Urothelium cell line (cell line): ENCODE measurements at regions not wholly inside any gene's neighbourhood (a gene's known extent, or its start where the extent isn't known, plus 50 kb on each side); places are given as distances from the start of the nearest gene placed in this dataset.

Source experiments
- DNase-seq: peaks from one replicate; pipeline ENCODE4 v3.0.0; 2011; ENCODE audit warnings: low spot score, mixed read lengths
- FAIRE-seq: peaks from 2 replicates; lab custom pipeline; 2011; peaks lifted over from hg19 to GRCh38; lab: Jason Lieb, UNC

DNA sequence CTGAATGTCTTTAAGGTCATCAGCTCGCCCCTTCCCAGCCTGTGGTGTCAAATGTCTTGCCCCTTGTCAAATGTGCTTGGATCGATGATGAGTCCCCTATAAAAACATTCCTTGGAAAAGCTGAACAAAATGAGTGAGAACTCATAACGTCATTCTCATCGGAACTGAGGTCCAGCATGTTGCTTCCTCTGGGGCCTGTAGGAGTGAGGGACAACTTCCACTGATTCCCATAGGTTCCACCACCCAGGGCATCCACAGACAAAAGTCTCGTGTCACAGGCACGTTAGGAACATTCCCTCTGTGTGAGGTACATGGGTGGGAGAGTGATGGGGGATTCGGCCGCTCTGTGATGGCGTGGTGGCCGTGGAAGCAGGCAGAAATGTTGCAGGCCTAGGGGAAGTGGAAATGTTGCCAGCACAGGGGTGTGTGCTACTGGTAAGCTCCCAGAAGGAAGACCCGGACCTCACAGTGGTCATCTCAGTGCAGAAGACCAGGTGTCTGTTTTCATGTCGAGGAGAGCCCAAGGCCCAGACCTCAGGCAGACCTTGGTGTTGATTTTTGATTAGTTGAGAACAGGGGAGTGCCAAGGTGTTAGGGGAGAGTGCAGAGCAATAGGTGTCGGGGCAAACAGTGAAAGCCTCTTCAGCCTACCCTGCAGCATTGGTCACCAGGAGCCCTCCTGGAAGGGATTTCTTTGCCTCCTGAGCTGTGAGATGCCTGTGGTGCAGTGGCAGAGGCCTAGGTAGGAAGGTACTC is 96.8 kb downstream of the SNRPN start:
- DNase-seq (no peak), FAIRE-seq (no peak)

DNA sequence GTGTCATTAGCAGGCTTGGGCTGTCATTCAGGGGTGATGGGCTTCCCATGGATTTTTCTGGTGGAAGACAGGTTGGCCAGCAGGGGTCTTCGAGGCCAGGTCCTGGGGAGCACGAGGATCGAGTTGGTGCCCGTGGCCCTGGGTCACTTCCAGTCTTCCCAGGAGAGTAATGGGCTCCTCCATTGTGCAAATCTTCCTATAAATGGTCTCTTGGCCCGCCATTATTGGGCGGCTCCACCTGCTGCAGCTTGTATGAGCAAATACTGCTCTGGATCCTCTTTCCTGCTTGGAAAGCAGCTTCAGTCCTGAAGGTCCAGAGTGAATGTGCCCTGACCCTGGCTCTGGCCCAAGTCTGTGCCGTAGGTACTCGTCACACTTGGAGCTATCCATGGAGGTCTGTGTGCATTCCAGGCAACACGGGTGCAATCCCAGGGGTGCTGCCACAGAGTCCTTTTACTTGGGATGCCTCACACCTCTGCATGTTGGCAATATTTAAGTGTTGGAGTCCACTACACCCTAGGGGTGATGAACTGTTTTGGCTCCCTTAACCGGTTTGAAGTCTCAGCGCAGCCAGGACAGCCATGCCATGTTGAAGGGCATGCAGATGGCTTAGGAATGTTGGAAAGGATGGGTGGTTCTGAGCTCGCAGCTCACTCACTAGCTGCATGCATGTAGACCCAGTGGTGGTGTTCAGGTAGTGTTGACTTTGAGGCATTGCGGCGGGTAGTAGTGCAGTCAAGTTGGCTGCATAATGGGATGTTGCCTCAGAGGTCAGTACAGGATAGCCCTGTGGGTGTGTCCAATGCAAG is 97.6 kb downstream of the SNRPN start:
- DNase-seq (no peak), FAIRE-seq (no peak)

DNA sequence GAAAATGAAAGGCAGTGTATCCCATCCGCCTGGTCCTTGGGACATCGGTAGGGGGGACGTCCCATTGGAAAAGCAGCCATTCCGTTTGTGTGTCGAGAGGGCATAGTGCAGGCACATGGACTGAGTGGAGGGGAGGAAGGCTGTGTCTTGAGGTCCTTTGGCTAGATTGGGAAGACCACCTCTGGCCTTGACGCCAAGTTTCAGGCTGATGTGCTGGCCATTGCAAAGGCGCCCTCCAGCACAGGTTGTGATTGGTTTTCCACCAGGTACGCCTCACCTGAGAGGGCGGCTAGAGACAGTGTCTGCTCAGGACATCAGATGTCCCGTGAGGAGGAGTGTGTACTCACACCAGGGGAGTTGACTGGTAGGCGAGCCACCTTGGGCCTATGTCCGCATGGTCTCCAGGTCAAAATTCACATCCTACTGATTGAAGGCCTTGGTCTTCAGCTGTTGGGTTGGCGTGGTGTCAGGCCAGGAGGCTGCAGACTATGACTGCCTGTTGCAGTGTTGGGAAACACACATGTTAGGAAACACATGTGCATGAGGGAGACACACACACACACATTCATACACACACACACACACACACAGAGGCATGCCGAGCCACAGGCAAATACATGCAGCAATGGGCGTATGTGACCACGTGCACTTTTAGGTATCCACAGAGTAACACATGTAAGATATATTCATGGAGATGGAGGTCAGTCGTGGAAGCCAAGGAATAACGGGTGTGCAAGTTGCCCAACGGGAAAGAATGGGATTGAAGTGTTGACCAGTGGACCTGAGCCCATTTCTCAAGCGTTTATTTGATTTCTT is 98.4 kb downstream of the SNRPN start:
- DNase-seq: no peak
- no peak for FAIRE-seq

DNA sequence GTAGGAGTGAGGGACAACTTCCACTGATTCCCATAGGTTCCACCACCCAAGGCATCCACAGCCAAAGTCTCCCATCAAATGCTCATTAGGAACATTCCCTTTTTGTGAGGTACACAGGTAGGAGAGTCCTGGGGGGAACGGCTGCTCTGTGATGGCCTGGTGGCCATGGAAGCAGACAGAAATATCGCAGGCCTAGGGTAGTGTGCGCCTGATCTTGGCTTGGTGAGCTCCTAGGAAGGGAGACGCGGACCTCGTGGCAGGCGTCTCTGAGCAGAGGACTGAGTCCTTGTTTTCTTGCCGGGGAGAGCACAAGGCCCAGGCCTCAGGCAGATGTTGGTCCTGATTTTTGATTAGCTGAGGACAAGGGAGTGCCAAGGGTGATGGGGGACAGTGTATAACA is 99.5 kb downstream of the SNRPN start:
- DNase-seq (no peak), FAIRE-seq (no peak)

DNA sequence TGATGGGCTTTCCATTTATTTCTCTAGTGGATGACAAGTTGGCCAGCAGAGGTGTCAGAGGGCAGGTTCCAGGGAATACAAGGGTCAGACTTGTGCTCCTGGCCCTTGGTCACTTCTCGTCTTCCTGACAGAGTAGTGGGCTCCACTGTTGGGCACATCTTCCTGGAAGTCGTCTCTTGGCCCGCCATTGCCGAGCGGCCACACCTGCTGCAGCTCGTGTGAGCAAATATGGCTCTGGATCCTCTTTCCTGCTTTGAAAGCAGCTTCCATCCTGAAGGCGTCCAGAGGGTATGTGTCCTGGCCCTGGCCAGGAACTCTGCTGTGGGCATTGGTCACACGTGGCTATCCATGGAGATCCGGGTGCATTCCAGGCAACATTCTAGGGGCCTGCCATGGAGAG is 100.2 kb downstream of the SNRPN start:
- FAIRE-seq (no peak), DNase-seq (no peak)

DNA sequence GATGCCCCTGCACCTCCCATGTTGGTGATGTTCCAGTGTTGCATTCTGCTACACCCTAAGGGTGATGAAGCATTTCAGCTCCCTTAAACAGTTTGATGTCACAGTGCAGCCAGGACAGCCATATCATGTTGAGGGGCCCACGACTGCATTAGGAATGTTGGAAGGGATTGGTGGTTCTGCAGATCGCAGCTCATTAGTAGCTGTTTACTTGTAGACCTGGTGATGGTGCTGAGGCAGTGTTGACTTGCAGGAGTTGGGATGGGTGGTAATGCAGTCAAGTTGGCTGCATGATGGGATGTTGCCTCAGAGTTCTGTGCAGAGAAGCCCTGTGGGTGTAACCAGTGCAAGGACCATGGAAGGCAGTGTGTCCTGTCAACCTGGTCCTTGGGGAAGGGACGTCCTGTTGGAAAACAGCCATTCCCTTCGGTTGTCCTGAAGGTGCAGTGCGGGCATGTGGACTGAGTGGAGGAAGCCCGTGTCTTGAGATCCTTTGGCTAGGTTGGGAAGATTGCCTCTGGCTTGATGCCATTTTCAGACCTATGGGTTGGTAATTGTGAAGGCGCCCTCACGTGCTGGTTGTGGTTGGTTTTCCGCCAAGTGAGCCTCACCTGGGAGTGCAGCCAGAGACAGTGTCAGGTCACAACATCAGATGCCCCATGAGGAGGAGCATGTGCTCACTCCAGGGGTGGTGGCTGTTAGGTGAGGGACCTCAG is 100.7 kb downstream of the SNRPN start:
- no peak for DNase-seq
- no peak for FAIRE-seq

DNA sequence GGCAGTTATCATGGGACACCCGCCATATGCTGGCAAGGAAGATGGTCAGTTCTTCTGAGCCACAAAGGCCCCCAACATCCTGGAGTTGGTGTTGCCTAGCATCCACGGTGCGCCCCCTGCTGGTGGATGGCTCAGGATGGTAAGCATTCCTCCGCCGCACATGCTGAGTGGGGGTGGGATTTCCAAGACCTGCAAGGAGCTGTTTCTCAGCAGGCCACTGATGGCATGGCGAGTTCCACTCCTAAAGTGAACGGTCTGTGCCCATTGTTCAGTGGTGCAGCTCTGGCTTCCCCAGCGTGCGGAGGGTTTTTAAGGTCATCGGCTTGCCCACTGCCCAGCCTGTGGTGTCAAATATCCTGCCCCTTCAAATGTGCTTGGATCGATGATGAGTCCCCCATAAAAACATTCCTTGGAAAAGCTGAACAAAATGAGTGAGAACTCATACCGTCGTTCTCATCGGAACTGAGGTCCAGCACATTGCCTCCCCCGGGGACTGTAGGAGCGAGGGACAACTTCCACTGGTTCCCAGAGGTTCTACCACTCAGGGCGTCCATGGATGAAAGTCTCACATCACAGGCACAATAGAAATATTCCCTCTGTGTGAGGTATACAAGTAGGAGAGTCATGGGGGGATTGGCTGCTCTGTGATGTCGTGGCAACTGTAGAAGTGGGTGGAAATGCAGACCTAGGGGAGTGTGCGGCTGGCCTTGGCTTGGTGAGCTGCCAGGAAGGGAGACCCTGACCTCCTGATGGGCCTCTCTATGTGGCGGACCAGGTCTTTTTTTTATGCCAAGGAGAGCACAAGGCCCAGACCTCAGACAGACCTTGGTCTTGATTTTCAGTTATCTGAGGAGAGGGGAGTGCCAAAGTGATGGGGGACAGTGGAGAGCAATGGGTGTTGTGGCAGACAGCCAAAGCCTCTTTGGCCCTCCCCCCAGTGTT is 102.0 kb downstream of the SNRPN start:
- FAIRE-seq: no peak
- no peak for DNase-seq

DNA sequence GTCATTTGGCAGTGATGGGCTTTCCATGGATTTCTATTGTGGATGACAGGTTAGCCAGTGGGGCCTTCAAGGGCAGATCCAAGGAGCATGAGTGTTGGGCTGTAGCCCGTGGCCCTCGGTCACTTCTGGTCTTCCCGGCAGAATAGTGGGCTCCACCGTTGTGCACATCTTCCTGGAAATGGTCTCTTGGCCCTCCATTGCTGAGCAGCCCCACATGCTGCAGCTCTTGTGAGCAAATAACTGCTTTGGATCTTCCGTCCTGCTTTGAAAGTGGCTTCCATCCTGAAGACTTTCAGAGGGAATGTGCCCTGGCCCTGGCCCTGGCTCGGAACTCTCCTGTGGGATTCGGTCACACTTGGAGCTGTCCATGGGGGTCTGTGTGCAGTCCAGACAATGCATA is 102.8 kb downstream of the SNRPN start:
- DNase-seq (no peak), FAIRE-seq (no peak)

DNA sequence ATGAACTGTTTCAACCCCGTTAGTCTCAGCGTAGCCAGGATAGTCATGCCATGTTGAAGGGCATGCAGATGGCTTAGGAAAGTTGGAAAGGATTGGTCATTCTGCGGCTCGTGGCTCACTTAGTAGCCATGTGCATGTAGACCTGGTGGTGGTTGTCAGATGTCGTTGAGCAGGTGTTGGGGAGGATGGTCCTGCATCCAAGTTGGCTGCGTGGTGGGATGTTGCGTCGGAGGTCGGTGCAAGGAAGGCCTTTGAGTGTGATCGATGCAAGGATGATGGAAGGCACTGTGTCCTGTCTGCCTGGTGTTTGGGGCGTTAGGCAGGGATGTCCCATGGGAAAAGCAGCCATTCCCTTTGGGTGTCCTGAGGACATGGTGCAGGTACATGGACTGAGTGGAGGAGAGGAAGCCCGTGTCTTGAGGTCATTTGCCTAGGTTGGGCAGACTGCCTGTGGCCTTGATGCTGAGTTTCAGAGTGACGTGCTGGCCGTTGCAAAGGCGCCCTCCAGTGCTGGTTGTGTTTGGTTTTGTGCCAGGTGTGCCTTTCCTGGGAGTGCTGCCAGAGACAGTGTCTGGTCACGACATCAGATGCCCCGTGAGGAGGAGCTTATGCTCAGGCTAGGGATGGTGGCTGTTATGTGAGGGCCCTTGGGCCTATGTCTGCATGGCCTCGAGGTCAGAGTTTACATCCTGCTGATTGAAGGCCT is 103.4 kb downstream of the SNRPN start:
- FAIRE-seq: no peak

DNA sequence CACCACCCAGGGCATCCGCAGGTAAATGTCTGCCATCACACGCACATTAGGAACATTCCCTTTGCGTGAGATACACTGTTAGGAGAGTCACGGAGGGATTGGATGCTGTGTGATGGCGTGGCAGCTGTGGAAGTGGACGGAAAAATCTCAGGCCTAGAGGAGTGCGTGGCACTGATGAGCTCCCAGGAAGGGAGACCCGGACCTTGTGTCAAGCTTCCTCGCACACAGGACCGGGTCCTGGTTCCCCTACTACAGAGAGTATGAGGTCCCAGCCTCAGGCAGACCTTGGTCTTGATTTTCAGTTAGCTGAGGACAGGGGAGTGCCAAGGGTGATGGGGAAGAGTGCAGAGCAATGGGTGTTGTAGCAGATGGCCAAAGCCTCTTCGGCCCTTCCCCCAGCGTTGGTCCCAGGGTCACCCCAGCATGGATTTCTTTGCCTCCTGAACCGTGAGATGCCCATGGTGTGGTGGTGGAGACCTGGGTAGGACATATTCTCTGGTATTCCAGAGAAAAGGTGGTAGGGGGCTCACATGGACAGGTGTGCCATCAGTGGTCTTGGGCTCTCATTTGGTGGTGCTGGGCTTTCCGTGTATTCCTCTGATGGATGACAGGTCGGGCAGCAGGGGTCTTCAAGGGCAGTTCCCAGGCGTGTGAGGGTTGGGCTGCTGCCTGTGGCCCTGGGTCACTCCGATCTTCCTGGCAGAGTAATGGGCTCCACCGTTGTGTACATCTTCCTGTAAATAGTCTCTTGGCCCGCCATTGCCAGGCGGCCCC is 105.1 kb downstream of the SNRPN start:
- FAIRE-seq (no peak), DNase-seq (no peak)

More for the DNA sequence above, 103.4 kb downstream of the SNRPN start:
- no peak for DNase-seq

DNA sequence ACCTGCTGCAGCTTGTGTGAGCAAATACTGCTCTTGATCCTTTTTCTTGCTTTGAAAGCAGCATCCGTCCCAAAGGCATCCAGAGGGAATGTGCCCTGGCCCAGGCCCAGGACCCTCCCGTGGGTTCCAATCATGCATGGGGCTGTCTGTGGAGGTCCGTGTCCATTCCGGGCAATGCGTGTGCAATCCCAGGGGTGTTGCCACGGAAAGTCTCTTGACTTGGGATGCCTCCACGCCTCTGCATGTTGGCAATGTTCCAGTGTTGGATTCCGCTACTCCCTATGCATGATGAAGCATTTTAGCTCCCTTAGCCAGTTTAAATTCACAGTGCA is 105.7 kb downstream of the SNRPN start:
- FAIRE-seq (no peak), DNase-seq (no peak)

DNA sequence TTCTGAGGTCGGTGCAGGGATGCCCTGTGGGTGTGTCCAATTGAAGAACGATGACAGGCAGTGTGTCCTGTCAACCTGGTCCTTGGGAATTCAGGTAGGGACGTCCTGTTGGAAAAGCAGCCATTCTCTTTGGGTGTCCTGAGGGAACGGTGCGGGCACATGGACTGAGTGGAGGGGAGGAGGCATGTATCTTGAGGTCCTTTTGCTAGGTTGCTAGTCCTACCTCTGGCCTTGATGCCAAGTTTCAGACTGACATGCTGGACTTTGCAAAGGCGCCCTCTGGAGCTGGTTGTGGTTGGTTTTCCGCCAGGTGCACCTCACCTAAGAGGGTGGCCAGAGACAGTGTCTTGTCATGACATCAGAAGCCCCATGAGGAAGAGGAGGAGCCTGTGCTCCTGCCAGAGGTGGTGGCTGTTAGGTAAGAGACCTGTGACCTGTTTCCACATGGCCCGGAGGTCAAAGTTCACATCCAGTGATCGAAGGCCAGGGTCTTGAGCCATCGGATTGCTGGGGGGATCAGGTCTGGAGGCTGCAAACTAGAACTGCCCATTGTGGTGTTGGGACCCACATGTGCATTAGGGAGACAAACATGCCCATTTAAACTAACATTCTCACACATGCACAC is 106.3 kb downstream of the SNRPN start:
- DNase-seq: no peak
- FAIRE-seq: no peak

DNA sequence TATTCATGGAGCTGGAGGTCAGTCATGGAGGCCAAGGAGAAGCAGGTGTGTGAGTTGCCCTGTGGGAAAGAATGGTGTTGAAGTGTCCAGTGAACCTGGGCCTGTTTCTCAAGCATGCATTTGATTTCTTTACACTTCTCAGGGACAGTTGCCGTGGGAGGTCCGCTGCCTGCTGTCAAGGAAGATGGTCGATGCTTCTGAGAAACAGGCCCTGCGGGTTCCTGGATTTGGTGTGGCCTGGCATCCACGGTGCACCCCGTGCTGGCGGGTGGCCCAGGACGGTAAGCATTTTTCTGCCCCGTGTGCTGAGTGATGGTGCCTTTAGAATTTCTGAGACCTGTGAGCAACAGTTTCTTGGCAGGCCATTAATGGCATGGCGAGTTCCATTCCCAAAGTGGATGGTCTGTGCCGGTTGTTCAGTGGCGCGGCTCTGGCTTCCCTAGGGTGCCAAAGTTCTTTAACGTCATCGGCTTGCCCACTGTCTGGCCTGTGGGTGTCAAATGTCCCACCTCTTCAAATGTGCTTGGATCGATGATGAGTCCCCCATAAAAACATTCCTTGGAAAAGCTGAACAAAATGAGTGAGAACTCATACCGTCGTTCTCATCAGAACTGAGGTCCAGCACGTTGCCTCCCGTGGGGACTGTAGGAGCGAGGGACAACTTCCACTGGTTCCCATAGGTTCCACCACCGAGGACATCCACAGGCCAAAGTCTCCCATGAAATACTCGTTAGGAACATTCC is 107.2 kb downstream of the SNRPN start:
- DNase-seq (no peak), FAIRE-seq (no peak)

DNA sequence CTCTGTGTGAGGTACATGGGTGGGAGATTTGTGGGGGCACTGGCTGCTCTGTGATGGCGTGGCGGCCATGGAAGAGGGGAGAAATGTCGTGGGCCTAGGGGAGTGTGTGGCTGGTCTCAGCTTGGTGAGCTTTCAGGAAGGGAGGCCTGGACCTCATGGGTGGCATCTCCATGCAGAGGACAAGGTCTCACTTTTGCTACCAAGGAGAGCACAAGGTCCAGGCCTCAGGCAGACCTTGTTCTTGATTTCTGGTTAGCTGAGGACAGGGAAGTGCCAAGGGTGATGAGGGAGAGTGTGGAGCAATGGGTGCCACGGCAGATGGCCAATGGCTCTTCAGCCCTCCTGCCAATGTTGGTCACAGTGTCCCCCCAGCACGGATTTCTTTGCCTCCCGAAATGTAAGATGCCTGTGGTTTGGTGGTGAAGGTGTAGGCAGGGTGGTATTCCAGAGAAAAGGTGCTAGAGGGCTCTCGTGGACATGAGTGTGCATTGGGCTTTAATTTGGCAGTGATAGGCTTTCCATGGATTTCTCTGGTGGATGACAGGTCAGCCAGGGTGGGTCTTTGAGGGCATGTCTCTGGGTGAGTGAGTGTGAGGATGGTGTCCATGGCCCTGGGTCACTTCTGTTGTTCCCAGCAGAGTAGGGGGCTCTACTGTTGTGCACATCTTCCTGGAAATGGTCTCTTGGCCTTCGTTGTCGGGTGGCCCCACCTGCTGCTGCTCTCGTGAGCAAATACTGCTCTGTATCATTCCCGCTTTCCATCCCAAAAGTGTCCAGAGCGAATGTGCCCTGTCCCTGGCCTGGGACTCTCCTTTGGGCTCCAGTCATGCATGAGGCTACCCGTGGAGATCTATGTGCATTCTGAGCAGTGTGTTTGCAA is 108.0 kb downstream of the SNRPN start:
- DNase-seq (no peak), FAIRE-seq (no peak)

DNA sequence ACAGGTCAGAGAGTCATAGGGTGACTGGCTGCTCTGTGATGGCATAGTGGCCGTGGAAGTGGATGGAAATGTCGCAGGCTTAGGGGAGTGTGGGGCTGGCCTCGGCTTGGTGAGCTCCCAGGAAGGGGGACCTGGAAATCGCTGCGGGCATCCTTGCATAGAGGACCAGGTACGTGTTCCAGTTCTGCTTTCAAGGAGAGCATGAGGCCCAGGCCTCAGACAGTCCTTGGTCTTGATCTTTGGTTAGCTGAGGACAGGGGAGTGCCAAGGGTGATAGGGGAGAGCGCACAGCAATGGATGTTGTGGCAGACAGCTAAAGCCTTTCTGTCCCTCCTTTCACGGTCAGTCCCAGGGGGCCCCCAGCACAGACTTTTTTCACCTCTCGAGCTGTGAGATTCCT is 110.5 kb downstream of the SNRPN start:
- no peak for FAIRE-seq

DNA sequence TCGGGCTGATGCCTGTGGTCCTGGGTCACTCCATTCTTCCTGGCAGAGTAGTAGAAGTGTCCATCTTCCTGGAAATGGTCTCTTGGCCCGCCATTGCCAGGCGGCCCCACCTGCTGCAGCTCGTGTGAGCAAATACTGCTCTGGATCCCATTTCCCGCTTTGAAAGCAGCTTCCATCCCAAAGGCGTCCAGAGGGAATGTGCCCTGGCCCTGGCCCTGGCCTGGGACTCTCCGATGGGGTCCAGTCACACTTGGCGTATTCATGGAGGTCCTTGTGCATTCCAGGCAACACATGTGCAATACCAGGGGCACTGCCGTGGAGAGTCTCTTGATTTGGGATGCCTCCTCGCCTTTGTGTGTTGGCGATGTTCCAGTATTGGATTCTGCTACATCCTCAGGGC is 111.1 kb downstream of the SNRPN start:
- FAIRE-seq: no peak

More for the DNA sequence above, 110.5 kb downstream of the SNRPN start:
- no peak for DNase-seq

More for the DNA sequence above, 111.1 kb downstream of the SNRPN start:
- no peak for DNase-seq
